A673 (cell line): ENCODE measurements at regions not wholly inside any gene's neighbourhood (a gene's known extent, or its start where the extent isn't known, plus 50 kb on each side); places are given as distances from the start of the nearest gene placed in this dataset.

Source experiments
- BruUV-seq: library from RNA; stranded (reverse); fragments of 400-500 nt; replicated peaks from 2 replicates; lab custom pipeline; 2021; lab: Mats Ljungman, UMichigan
- CTCF ChIA-PET: fragments of 300-600 bp; sonication (Branson Sonifier 250); formaldehyde crosslinking; loops from one replicate; lab custom pipeline; 2022; ENCODE audit warnings: antibody characterized with exemption; lab: Charles Lee
- POLR2A ChIA-PET: fragments of 300-600 bp; sonication (Branson Sonifier 250); formaldehyde crosslinking; loops from one replicate; lab custom pipeline; 2022; ENCODE audit warnings: antibody characterized with exemption; ENCODE audit not compliant: low non-redundant PET; lab: Charles Lee
- DNase-seq: peaks from one replicate; pipeline ENCODE4 v3.0.0-alpha.2; 2015; ENCODE audit warnings: low spot score
- H3K27ac ChIP-seq: fragments of 200-600 bp; sonication (generic); 2 replicates; pipeline ENCODE4 v1.5.1; 2016; ENCODE audit warnings: mixed run types, low read depth, mild to moderate bottlenecking, mixed read lengths, antibody characterized with exemption, low read length; ENCODE audit not compliant: poor library complexity, severe bottlenecking
- H3K27me3 ChIP-seq: fragments of 200-600 bp; sonication (generic); replicated peaks from 2 replicates; pipeline ENCODE4 v1.6.1; 2017; ENCODE audit warnings: mixed run types, low read depth, mild to moderate bottlenecking, mixed read lengths, antibody characterized with exemption, low read length; ENCODE audit not compliant: insufficient read depth, poor library complexity
- H3K36me3 ChIP-seq: fragments of 200-600 bp; sonication (generic); 2 replicates; pipeline ENCODE4 v1.6.1; 2016; ENCODE audit warnings: mixed run types, mild to moderate bottlenecking, mixed read lengths, antibody characterized with exemption, low read length; ENCODE audit not compliant: insufficient read depth, poor library complexity, severe bottlenecking
- H3K4me1 ChIP-seq: fragments of 200-600 bp; sonication (generic); 2 replicates; pipeline ENCODE4 v1.6.1; 2017; ENCODE audit warnings: mixed run types, mild to moderate bottlenecking, mixed read lengths, antibody characterized with exemption, low read length; ENCODE audit not compliant: insufficient read depth, poor library complexity, severe bottlenecking
- H3K4me3 ChIP-seq: fragments of 200-600 bp; sonication (generic); 2 replicates; pipeline ENCODE4 v1.5.1; 2016; ENCODE audit warnings: low read depth, mixed run types, mild to moderate bottlenecking, mixed read lengths, low read length; ENCODE audit not compliant: poor library complexity, severe bottlenecking
- H3K9me3 ChIP-seq: fragments of 200-600 bp; sonication (generic); 2 replicates; pipeline ENCODE4 v1.6.1; 2016; ENCODE audit warnings: mixed run types, low read depth, mild to moderate bottlenecking, mixed read lengths, antibody characterized with exemption, low read length; ENCODE audit not compliant: poor library complexity, severe bottlenecking
- EZH2 ChIP-seq: fragments of 200-600 bp; sonication (generic); IDR thresholded peaks from 2 replicates; pipeline ENCODE4 v1.6.1; 2017; ENCODE audit warnings: borderline replicate concordance, low read depth, mild to moderate bottlenecking, mixed read lengths, antibody characterized with exemption, low read length; ENCODE audit not compliant: poor library complexity, severe bottlenecking
- intact Hi-C: fragments of 100-400 bp; cut with micrococcal nuclease; formaldehyde crosslinking; loops from one replicate; pipeline ENCODE4 v1.10.0; 2022; ENCODE audit not compliant: unreplicated experiment
- TF ChIP-seq, protein P1 (sequence below): fragments of 300-800, 200-600 bp; sonication (generic); conservative IDR thresholded peaks from 2 replicates; pipeline ENCODE4 v1.5.1; 2017; ENCODE audit warnings: low read depth, mild to moderate bottlenecking, antibody characterized with exemption, low read length, moderate library complexity, mixed read lengths

GRCh38 chr1:38332649-38333310 is 286.2 kb upstream of the POU3F1 start:
- no peak overlapping the region for H3K27ac ChIP-seq
- intact Hi-C loops = no loop called here
- TF ChIP-seq, protein P1, sequence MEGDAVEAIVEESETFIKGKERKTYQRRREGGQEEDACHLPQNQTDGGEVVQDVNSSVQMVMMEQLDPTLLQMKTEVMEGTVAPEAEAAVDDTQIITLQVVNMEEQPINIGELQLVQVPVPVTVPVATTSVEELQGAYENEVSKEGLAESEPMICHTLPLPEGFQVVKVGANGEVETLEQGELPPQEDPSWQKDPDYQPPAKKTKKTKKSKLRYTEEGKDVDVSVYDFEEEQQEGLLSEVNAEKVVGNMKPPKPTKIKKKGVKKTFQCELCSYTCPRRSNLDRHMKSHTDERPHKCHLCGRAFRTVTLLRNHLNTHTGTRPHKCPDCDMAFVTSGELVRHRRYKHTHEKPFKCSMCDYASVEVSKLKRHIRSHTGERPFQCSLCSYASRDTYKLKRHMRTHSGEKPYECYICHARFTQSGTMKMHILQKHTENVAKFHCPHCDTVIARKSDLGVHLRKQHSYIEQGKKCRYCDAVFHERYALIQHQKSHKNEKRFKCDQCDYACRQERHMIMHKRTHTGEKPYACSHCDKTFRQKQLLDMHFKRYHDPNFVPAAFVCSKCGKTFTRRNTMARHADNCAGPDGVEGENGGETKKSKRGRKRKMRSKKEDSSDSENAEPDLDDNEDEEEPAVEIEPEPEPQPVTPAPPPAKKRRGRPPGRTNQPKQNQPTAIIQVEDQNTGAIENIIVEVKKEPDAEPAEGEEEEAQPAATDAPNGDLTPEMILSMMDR = no peak
- TF ChIP-seq EZH2 = no peak
- ChIA-PET CTCF (no interaction called here), POLR2A (no interaction called here)
- H3K9me3 ChIP-seq = no peaks in the 10 kb centered on the region
- H3K4me3 ChIP-seq = no peak overlapping the region
- no TSS peak for BruUV-seq
- no peaks in the 10 kb centered on the region for H3K27me3 ChIP-seq
- no peaks in the 10 kb centered on the region for H3K36me3 ChIP-seq
- H3K4me1 ChIP-seq = peaks cover 16% of the 10 kb centered on the region
- no peak for DNase-seq

GRCh38 chr1:38331496-38332210 is 285.1 kb upstream of the POU3F1 start:
- CTCF ChIA-PET = no interaction called here

GRCh38 chr1:38330799-38331198 is 284.2 kb upstream of the POU3F1 start:
- H3K27ac ChIP-seq = no peak overlapping the region
- ChIA-PET POLR2A (no interaction called here), CTCF (no interaction called here)
- H3K36me3 ChIP-seq = no peaks in the 10 kb centered on the region
- peaks cover 16% of the 10 kb centered on the region for H3K4me1 ChIP-seq
- no peak for DNase-seq
- intact Hi-C loops = no loop called here
- no TSS peak for BruUV-seq
- H3K4me3 ChIP-seq = no peak overlapping the region
- H3K9me3 ChIP-seq = no peaks in the 10 kb centered on the region
- H3K27me3 ChIP-seq = no peaks in the 10 kb centered on the region
- TF ChIP-seq, protein P1 = no peak
- TF ChIP-seq EZH2 = no peak

More at GRCh38 chr1:38331496-38332210, 285.1 kb upstream of the POU3F1 start:
- intact Hi-C loops = no loop called here
- POLR2A ChIA-PET = no interaction called here
- Histone ChIP-seq H3K4me1 (peaks cover 16% of the 10 kb centered on the region), H3K4me3 (no peak overlapping the region), H3K36me3 (no peaks in the 10 kb centered on the region), H3K9me3 (no peaks in the 10 kb centered on the region), H3K27ac (no peak overlapping the region), H3K27me3 (no peaks in the 10 kb centered on the region)
- BruUV-seq = no TSS peak
- no peak for DNase-seq
- TF ChIP-seq EZH2 = no peak
- TF ChIP-seq, protein P1 = no peak
